ENCODE measurements at regions not wholly inside any gene's neighbourhood (a gene's known extent, or its start where the extent isn't known, plus 50 kb on each side); places are given as distances from the start of the nearest gene placed in this dataset.
"Not testable (repeated sequence)": the region's sequence is repeated elsewhere in the genome, so short reads cannot be mapped to it uniquely, and the experiment has no call there.

DNA sequence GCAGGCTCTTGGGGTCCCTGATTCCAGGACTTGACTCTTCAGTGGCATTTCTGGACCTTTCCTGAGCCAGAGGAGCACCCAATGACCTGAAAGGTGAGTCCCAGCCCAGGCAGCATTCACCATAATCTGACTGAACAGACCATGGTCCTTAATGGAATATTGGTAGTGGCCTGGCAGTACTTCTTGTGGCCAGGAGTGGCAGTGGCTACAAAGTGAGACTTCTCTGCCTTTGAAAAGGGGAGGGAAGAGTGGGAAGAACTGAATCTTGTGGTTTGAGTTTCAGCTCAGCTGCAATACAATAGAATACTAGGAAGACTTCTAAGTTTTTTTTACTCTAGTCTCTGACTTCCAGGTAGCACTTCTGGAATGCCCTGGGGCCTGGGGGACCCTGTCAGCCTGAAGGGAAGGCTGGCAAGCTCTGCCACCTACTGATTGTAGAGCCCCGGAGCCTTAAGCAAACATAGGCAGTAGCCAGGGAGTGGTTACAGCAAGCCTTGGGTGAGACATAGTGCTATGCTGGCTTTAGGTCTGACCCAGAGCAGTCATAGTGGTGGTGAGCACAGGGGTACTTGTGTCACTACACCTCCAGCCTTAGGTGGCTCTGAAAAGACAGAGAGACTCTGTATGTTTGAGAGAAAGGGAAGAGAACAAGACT is 674.2 kb upstream of the MANEA start:
- no peak for DNase-seq (ENCODE audit: low spot score)

GRCh38 chr6:94899191-94899590 is 678.1 kb upstream of the MANEA start:
- DNase-seq (ENCODE audit: low spot score), result no peak

DNA sequence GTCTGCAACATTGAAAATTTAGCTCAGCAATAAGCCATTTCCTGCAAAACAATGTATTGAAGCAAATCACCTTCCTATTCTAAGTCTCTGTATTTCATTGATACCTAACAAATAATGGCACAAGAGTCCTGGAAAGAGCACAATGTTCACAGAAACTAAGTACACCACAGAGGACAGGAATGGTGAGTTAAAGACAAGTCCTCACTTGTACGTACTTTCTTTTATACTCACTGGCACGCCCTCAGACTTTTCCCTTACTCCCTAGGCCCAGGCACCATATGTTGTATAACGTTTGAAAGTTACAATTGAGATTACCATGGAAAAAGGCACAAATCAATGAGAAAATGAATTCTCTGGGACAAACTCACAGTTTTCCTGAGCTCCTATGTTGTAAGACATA is 683.0 kb upstream of the MANEA start:
- no peak for DNase-seq (ENCODE audit: low spot score)

DNA sequence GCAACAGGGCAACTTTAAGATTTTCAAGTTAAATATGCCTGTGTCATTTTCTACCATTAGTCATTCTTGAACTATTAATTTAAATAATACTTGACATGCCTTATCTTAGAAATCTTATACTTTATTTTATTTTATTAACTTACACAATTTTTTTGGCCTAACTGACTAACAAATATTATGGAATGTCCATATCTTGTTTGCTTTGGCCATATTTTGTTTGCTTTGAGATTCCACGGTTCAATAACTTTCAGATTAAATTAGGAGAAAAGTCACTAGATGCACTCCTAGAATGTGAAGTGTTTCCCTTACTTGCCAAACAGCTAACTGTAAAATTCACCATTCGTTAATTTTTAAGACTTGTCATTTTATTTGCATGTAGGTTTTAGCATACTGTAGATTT is 684.0 kb upstream of the MANEA start:
- no peak for DNase-seq (ENCODE audit: low spot score)

- DNase-seq (ENCODE audit: low spot score), result not testable (repeated sequence)
Observed at GRCh38 chr6:94873819-94874218, 703.5 kb upstream of the MANEA start.

DNA sequence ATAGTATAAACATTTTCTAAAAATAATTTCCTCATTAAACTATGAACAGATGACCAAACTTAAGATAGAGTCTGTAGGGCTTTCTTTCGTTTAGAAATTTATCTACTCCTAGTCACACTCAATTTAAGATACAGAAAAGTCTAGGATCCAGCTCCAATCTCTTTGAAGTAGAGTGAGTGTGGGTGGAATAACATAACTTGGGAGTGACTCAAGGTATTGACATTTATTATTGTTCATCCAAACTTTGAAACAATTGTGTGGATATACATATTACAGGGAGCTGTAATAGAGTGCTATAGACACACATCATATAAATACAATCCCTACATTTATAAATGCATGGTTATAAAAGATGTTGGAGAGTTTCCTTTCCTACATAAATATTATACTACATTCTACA is 715.2 kb upstream of the MANEA start:
- DNase-seq (ENCODE audit: low spot score), result no peak

DNA sequence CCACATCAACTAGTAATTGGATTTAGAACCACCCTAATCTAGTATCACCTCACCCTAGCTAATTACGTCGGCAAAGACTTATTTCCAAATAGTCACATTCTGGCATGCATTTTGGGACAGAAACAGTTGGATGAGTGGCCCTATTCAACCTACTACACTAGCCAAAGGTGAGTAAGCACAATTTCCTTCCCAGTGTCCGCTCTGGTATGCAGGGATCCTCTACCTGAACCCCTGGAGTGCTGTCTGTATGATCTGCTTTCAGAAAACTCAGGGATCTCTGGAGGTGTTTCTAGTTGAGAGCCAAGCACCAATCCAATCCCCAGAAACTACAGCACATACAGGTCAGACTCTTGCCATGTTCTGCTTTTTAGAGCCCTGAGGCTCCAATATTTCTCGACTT is 717.4 kb upstream of the MANEA start:
- DNase-seq (ENCODE audit: low spot score), result no peak

DNA sequence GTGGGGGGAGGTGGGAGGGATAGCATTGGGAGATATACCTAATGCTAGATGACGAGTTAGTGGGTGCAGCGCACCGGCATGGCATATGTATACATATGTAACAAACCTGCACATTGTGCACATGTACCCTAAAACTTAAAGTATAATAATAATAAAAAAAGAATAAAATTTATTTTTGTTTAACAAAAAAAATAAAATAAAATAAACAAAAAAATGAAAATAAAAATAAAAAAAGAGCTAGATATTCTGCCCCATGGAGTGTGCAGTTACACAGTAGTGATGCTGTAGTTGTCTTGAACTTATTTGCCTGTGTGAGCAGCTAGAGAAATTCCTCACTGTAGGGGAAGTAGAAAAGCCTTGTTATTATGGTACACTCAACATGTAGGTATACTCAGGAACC is 720.3 kb upstream of the MANEA start:
- not testable (repeated sequence) for DNase-seq (ENCODE audit: low spot score)

DNA sequence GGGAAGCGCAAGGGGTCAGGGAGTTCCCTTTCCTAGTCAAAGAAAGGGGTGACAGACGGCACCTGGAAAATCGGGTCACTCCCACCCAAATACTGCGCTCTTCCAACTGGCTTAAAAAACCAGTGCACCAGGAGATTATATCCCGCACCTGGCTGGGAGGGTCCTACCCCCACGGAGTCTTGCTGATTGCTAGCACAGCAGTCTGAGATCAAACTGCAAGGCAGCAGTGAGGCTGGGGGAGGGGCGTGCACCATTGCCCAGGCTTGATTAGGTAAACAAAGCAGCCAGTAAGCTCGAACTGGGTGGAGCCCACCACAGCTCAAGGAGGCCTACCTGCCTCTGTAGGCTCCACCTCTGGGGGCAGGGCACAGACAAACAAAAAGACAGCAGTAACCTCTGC is 726.0 kb upstream of the MANEA start:
- DNase-seq (ENCODE audit: low spot score), result not testable (repeated sequence)

- DNase-seq (ENCODE audit: low spot score), result no peak
Observed at GRCh38 chr6:94845742-94846141, 731.6 kb upstream of the MANEA start.

- no peak for DNase-seq (ENCODE audit: low spot score)
Observed at GRCh38 chr6:94835264-94835663, 742.1 kb upstream of the MANEA start.

- no peak for DNase-seq (ENCODE audit: low spot score)
Observed at GRCh38 chr6:94813806-94814205, 763.5 kb upstream of the MANEA start.

- DNase-seq (ENCODE audit: low spot score), result no peak
Observed at GRCh38 chr6:94801344-94801743, 776.0 kb upstream of the MANEA start.

DNA sequence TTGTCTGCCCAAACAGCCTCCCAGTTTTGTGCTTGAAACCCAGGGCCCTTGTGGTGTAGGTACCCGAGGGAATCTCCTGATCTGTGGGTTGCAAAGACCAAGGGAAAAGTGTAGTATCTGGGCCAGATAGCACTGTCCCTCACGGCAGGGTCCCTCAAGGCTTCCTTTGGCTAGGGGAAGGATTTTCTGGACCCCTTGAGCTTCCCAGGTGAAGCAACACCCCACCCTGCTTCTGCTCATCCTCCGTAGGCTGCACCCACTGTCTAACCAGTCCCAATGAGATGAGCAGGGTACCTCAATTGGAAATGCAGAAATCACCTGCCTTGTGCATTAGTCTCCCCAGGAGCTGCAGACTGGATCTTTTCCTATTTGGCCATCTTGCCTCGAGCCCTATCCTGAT is 791.8 kb upstream of the MANEA start:
- DNase-seq (ENCODE audit: low spot score), result no peak

- not testable (repeated sequence) for DNase-seq (ENCODE audit: low spot score)
Observed at GRCh38 chr6:94785081-94785480, 792.3 kb upstream of the MANEA start.

DNA sequence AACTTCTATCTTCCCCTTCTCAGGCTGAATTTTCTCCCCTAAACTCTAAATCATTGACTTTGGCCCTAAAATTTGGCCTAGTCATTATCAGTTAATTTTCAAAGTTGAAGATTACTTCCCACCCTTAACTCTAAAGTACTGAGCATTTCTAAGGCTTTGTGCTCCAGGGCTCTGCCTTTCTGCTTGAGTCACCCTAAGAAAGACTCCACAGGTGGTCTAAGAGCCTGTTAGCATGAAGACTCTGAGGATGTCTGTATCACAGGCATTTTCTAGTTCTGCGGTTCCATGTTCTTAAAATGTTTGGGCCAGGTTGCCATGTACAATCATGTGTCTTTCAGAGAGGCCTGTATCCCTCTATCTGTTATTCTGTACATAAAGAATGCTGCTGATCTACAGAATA is 808.1 kb upstream of the MANEA start:
- no peak for DNase-seq (ENCODE audit: low spot score)

DNA sequence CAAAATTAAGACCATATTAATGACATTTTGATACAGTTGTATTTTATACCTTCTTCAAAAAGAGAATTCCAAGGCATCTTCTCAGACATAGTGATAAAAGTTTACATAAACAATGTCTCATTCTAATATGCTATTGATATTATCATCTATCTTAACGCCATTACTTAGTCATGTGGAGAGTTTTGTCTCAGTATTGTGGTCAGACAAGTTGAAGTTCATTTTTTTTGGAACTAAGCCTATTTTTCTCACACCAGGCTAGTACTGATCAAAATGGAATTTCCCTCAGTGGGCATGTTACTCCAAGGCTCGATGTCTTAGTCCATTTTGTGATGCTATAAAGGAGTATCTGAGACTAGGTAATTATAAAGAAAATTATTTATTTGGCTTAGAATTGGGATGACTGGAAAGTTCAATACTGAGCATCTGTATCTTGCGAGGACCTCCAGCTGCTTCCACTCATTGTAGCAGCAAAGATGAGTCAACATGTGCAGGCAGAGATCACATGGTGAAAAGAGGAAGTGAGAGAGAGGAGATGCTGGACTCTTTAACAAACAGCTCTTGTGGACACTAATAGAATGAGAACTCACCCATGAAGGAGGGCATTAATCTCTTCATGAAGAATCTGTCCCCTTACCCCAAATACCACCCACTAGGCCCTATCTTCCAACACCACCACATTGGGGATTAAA is 825.5 kb upstream of the MANEA start:
- no peak for DNase-seq (ENCODE audit: low spot score)

DNA sequence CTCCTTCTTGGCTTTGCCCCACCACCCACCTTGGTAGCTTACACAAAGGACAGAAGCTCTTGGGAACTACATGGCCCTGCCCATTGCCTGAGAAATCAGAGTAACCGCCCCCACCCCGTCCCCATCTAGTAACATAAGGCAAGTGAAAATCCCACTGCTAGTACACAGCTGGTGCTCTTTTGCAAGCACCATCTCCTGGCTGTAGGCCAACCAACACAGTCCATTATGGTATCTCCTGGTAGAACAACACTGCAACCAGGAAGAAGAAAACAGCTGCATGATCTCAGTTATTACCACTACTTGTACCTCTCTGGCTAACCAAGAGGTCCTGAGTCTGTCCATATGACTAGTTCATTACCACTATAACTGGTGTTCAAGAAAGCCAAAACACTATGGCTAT is 841.1 kb upstream of the MANEA start:
- no peak for DNase-seq (ENCODE audit: low spot score)

GRCh38 chr6:94735270-94735669 is 842.1 kb upstream of the MANEA start:
- DNase-seq (ENCODE audit: low spot score), result no peak

- DNase-seq (ENCODE audit: low spot score), result no peak
Observed at GRCh38 chr6:94734751-94735150, 842.6 kb upstream of the MANEA start.

GRCh38 chr6:94733066-94733465 is 844.3 kb upstream of the MANEA start:
- DNase-seq (ENCODE audit: low spot score), result no peak

DNA sequence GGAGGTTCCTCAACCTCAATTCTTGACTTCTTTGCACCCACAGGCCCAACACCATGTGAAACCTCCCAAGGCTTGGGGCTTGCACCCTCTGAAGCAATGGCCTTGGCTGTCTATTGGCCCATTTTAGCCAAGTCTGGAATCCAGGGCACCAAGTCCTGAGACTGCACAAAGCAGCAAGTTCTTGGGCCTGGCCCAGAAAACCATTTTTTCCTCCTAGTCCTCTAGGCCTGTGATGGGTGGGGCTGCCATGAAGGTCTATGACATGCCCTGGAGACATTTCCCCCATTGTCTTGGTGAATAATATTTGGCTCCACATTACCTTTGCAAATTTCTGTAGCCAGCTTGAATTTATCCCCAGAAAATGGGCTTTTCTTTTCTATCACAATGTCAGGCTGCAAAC is 849.6 kb upstream of the MANEA start:
- DNase-seq (ENCODE audit: low spot score), result no peak

GRCh38 chr6:94721459-94721858 is 855.9 kb upstream of the MANEA start:
- DNase-seq (ENCODE audit: low spot score), result no peak

- DNase-seq (ENCODE audit: low spot score), result no peak
Observed at GRCh38 chr6:94713446-94713845, 863.9 kb upstream of the MANEA start.
